Brain microvascular endothelial cell (primary cell): ENCODE measurements at regions not wholly inside any gene's neighbourhood (a gene's known extent, or its start where the extent isn't known, plus 50 kb on each side); places are given as distances from the start of the nearest gene placed in this dataset.
"Not testable (repeated sequence)": the region's sequence is repeated elsewhere in the genome, so short reads cannot be mapped to it uniquely, and the experiment has no call there.

ENCODE experiments used
- DNase-seq: peaks from one replicate; pipeline ENCODE4 v3.0.0-alpha.2; 2020
- H3K27ac ChIP-seq: fragments of 250-450 bp; sonication (Bioruptor Pico); 2 replicates; pipeline ENCODE4 v1.5.1; 2020; ENCODE audit warnings: mild to moderate bottlenecking, moderate library complexity
- H3K27me3 ChIP-seq: fragments of 250-450 bp; sonication (Bioruptor Pico); replicated peaks from 2 replicates; pipeline ENCODE4 v1.5.1; 2020; ENCODE audit warnings: mild to moderate bottlenecking
- H3K36me3 ChIP-seq: fragments of 250-450 bp; sonication (Bioruptor Pico); replicated peaks from 2 replicates; pipeline ENCODE4 v1.5.1; 2020; ENCODE audit warnings: mild to moderate bottlenecking
- H3K4me3 ChIP-seq: 2 replicates; pipeline ENCODE4 v1.5.1; 2011; ENCODE audit warnings: low read depth, mild to moderate bottlenecking, control low read depth, low read length, moderate library complexity
- CTCF ChIP-seq: IDR thresholded peaks from 2 replicates; pipeline ENCODE4 v1.5.1; 2011; ENCODE audit warnings: low read depth, mild to moderate bottlenecking, moderate library complexity, low read length, control low read depth, inconsistent platforms; ENCODE audit errors: missing control alignments
- in situ Hi-C: cut with HindIII; loops from 2 replicates; pipeline ENCODE4 v1.10.0; 2017; ENCODE audit warnings: low sequenced_read_pairs, low pct_ligation_motif_present

DNA sequence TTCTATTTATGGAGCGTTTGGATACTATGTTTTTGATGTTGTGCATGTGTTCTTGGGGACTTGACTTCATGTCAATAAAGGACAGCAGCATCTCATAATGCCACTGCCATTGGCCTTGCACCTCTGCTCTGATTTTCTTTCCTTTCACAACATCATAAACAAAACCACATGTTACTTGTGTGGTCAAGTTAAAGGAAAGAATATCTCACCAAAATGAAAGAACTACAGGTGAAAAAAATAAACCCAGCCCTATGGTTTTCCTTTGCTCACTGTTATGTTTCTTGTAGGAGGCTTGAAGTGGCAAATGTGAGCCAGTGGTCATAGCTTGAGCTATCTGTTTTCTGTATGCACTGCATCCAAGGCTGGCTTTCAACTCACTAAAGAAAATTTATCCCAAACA is 240.4 kb downstream of the KCNRG start:
- Histone ChIP-seq H3K27ac (no peak overlapping the region), H3K36me3 (no peaks in the 10 kb centered on the region), H3K4me3 (no peak overlapping the region), H3K27me3 (no peaks in the 10 kb centered on the region)
- TF ChIP-seq CTCF: no peak
- DNase-seq: no peak
- in situ Hi-C loops: no loop called here

GRCh38 chr13:50256536-50257321 is 241.5 kb downstream of the KCNRG start:
- in situ Hi-C loops, DNase-seq, H3K27ac ChIP-seq, H3K36me3 ChIP-seq, H3K27me3 ChIP-seq, H3K4me3 ChIP-seq: not testable (repeated sequence)

DNA sequence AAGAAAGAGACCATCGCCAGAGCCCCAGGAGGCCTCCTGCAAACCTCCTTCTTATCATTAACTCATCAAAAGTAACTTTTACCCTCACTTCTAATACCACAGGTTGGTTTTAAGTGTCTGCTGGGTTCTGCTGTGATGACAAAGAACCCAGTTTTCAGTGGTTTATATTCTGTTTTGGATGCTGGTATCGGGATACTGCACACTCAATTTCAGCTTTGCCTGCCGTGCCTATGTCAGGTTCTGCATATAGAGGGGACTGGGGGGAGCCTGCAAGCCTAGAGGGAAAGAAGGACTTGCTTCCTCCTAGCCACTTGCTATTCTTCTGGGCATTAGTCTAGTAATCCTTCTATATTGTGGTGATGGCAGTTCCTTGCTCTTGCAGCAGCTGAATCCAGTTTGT is 242.4 kb downstream of the KCNRG start:
- in situ Hi-C loops: no loop called here
- no peak for TF ChIP-seq CTCF
- no peaks in the 10 kb centered on the region for H3K27me3 ChIP-seq
- DNase-seq: no peak
- no peak overlapping the region for H3K4me3 ChIP-seq
- no peaks in the 10 kb centered on the region for H3K36me3 ChIP-seq
- H3K27ac ChIP-seq: no peak overlapping the region

- H3K27ac ChIP-seq: no peak overlapping the region
- H3K4me3 ChIP-seq: no peak overlapping the region
- in situ Hi-C loops: no loop called here
- TF ChIP-seq CTCF: no peak
- no peak for DNase-seq
- no peaks in the 10 kb centered on the region for H3K27me3 ChIP-seq
- H3K36me3 ChIP-seq: no peaks in the 10 kb centered on the region
Observed at GRCh38 chr13:50261130-50261901, 246.1 kb downstream of the KCNRG start.

DNA sequence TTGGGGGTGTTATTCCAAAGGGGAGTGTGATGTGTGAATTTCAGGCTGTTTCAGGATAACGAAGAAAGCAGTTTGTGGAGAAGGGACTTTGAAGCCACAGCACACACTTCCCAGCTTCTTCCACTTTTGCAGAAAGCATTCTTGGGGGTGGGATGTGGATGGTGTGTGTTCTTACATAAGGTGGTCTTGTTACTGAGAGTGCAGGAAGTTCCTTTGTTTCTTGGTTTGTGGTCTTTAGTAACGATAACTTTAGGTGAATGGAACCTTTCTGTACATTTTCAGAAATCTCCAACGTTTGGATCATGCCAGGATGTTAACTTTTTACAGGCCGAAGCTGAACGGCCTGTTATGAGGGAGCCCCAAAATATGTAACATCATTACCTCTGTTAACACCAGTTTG is 251.8 kb downstream of the KCNRG start:
- no peak for TF ChIP-seq CTCF
- Histone ChIP-seq H3K27me3 (no peaks in the 10 kb centered on the region), H3K4me3 (no peak overlapping the region), H3K36me3 (no peaks in the 10 kb centered on the region), H3K27ac (no peak overlapping the region)
- in situ Hi-C loops: no loop called here
- no peak for DNase-seq

GRCh38 chr13:50267917-50268316 is 252.7 kb downstream of the KCNRG start:
- Histone ChIP-seq H3K27ac (no peak overlapping the region), H3K36me3 (no peaks in the 10 kb centered on the region), H3K4me3 (no peak overlapping the region), H3K27me3 (no peaks in the 10 kb centered on the region)
- no peak for TF ChIP-seq CTCF
- in situ Hi-C loops: no loop called here
- no peak for DNase-seq
